ENCODE measurements at regions not wholly inside any gene's neighbourhood (a gene's known extent, or its start where the extent isn't known, plus 50 kb on each side); places are given as distances from the start of the nearest gene placed in this dataset.

DNA sequence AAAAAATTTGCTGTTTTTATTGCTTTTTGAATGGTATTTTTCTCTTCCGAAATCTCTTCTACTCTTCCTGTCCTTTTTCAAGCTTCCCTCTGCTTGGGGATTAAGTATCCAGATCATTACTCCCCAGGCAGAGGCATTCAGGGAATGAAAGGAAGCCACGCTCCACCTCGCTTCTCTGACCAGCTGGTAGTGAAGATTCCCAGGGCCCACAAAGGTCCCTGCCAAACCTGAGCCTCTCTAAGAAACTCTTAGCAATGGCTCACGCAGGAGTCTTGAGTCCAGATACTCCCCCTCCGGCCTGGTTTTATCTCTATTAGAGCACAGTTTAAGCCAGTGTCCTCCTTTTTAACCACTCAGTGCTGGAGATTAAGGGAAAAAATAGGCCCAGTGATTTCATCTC, 51.4 kb upstream of the SOD3 start:
- no peak; the same call in 1 of the 2 replicates for ATAC-seq (ENCODE audit: low read depth)
- no CpG with 5 or more reads among the region's 5 CpGs for WGBS, 2 experiments (ENCODE audit: extremely low coverage in 2 of 2, insufficient read length in 1 of 2)

More for the DNA sequence above, 51.4 kb upstream of the SOD3 start:
- H2AK5ac ChIP-seq (ENCODE audit: low read depth, low read length), result no peak overlapping the region
- POLR2A ChIA-PET (ENCODE audit: unreplicated experiment), result no interaction called here
- H2BK20ac ChIP-seq (ENCODE audit: low read depth, low read length), result no peak overlapping the region
- no peaks in the 10 kb centered on the region for H3K9me1 ChIP-seq (ENCODE audit: insufficient read depth, low read length)
- H2BK120ac ChIP-seq (ENCODE audit: low read depth, low read length), result no peak overlapping the region
- CTCF ChIA-PET, result interaction anchor here (0.6 to 0.9 kb wide), 2 partner anchors 14 to 256 kb away, joined by 5 to 6 read pairs; no protein-coding TSS in a partner anchor
- no peak overlapping the region for H3K56ac ChIP-seq (ENCODE audit: extremely low read depth, insufficient read depth, low read length)
- H3K9ac ChIP-seq (ENCODE audit: low read depth, low read length), result no peak overlapping the region
- no peaks in the 10 kb centered on the region for H3K79me1 ChIP-seq (ENCODE audit: low read depth in 1 of 2, low read length in 2 of 2)
- no peak overlapping the region for H3K4ac ChIP-seq (ENCODE audit: low read depth, low read length)
- no peak overlapping the region for H3K18ac ChIP-seq (ENCODE audit: low read depth, low read length)
- H3K27me3 ChIP-seq (ENCODE audit: control insufficient read depth, insufficient read depth, low read length), result no peaks in the 10 kb centered on the region
- H4K91ac ChIP-seq (ENCODE audit: insufficient read depth, low read depth, low read length), result no peak overlapping the region
- no peak overlapping the region for H3K4me3 ChIP-seq (ENCODE audit: insufficient read depth, low read depth, low read length)
- H4K20me1 ChIP-seq (ENCODE audit: insufficient read depth, low read length), result no peaks in the 10 kb centered on the region
- no peak overlapping the region for H3K23ac ChIP-seq (ENCODE audit: low read depth, low read length)
- H3K4me1 ChIP-seq (ENCODE audit: control insufficient read depth, insufficient read depth, low read length), result no peaks in the 10 kb centered on the region
- dilution Hi-C loops (cut with HindIII; ENCODE audit: low sequenced_read_pairs, unreplicated experiment) (no loop called here), intact Hi-C loops (cut with micrococcal nuclease) (no loop called here), in situ Hi-C loops (cut with MboI; ENCODE audit: low sequenced_read_pairs) (no loop called here)
- no peak for TF ChIP-seq CEBPB (IDR thresholded peaks at IDR 0.05; ENCODE audit: low read depth, low read length)
- TF ChIP-seq CHD1 (IDR thresholded peaks at IDR 0.05; ENCODE audit: low read depth, low read length), result no peak
- TF ChIP-seq CTCF (conservative IDR thresholded peaks at IDR 0.05; ENCODE audit: low read depth, low read length), result no peak
- TF ChIP-seq, protein P1, sequence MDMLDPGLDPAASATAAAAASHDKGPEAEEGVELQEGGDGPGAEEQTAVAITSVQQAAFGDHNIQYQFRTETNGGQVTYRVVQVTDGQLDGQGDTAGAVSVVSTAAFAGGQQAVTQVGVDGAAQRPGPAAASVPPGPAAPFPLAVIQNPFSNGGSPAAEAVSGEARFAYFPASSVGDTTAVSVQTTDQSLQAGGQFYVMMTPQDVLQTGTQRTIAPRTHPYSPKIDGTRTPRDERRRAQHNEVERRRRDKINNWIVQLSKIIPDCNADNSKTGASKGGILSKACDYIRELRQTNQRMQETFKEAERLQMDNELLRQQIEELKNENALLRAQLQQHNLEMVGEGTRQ (IDR thresholded peaks at IDR 0.05; ENCODE audit: low read depth, low read length), result no peak
- TF ChIP-seq, protein P2, sequence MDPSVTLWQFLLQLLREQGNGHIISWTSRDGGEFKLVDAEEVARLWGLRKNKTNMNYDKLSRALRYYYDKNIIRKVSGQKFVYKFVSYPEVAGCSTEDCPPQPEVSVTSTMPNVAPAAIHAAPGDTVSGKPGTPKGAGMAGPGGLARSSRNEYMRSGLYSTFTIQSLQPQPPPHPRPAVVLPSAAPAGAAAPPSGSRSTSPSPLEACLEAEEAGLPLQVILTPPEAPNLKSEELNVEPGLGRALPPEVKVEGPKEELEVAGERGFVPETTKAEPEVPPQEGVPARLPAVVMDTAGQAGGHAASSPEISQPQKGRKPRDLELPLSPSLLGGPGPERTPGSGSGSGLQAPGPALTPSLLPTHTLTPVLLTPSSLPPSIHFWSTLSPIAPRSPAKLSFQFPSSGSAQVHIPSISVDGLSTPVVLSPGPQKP (IDR thresholded peaks at IDR 0.05; ENCODE audit: borderline replicate concordance, low read depth, low read length), result no peak
- TF ChIP-seq MAZ (IDR thresholded peaks at IDR 0.05; ENCODE audit: borderline replicate concordance, low read depth, low read length), result no peak
- no peak for TF ChIP-seq POLR2A (IDR thresholded peaks at IDR 0.05; ENCODE audit: low read depth, low read length)
- TF ChIP-seq SMC3 (IDR thresholded peaks at IDR 0.05; ENCODE audit: low read depth, low read length), result no peak
- H3K4me2 ChIP-seq (ENCODE audit: low read depth, low read length), result no peak overlapping the region
- H3K27ac ChIP-seq (ENCODE audit: insufficient read depth, low read length), result no peak overlapping the region
- DNase-seq, result peak; percentile 4
- H2BK15ac ChIP-seq (ENCODE audit: low read depth, low read length), result no peak overlapping the region
- no peaks in the 10 kb centered on the region for H3K36me3 ChIP-seq (ENCODE audit: control insufficient read depth, insufficient read depth, low read length)
- no peak overlapping the region for H2AFZ ChIP-seq (replicated peaks; ENCODE audit: low read length, poor library complexity)
- H2AK9ac ChIP-seq (replicated peaks; ENCODE audit: low read depth, low read length, poor library complexity), result no peak overlapping the region
- no peak overlapping the region for H4K8ac ChIP-seq (ENCODE audit: low read depth in 2 of 2, low read length in 2 of 2)
- H4K5ac ChIP-seq (ENCODE audit: low read depth, low read length), result no peak overlapping the region
- no peaks in the 10 kb centered on the region for H3K9me3 ChIP-seq (ENCODE audit: control insufficient read depth, insufficient read depth, low read length)
- no TSS peak for BruUV-seq (replicated peaks)
- no peak overlapping the region for H2BK5ac ChIP-seq (ENCODE audit: low read depth, low read length, poor library complexity, severe bottlenecking)
- H3K14ac ChIP-seq (replicated peaks; ENCODE audit: low read depth, low read length), result no peak overlapping the region

Measured in IMR-90 (cell line).